Right renal pelvis (tissue), 4 donors: ENCODE measurements at regions not wholly inside any gene's neighbourhood (a gene's known extent, or its start where the extent isn't known, plus 50 kb on each side); places are given as distances from the start of the nearest gene placed in this dataset.

ENCODE experiments used
- DNase-seq, 4 donors: peaks; one replicate each; pipeline ENCODE4 v3.0.0-alpha.2; 2013; ENCODE audit warnings: low read depth in 4 of 4, low spot score in 3 of 4, missing footprints in 1 of 4

DNA sequence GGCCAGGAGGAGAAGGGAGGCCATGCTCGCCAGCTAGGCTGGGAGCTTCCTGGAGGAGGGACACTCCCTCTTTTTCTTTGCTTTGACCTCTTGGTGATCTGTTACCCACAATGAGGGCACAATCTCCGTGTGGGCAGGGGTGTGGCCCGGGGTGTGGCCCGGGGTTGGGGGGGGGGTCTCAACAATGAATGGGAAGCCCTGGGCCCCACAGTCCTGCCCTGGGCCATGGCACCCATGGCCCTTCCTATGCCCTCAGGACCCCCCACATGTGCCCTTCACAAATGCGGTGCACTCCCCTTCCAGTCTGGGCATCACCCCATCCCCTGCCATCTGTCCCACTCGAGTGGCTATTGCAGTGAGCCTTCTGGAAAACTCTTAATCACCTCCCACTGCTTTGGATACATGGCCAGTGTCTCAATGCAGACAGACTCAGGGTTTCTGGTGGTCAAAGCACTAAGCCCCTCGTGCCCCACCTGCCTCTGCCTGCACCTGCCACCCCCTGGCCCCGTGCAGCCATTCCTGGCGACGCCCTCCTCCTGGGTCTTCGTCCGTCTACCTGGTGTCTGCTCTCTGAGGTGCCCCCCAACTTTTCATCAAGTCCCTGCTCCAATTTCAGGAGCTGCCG, 611.3 kb downstream of the TBC1D22A start:
- DNase-seq = no peak

- DNase-seq = no peak
Measured at GRCh38 chr22:47372596-47373385, 610.3 kb downstream of the TBC1D22A start.

DNA sequence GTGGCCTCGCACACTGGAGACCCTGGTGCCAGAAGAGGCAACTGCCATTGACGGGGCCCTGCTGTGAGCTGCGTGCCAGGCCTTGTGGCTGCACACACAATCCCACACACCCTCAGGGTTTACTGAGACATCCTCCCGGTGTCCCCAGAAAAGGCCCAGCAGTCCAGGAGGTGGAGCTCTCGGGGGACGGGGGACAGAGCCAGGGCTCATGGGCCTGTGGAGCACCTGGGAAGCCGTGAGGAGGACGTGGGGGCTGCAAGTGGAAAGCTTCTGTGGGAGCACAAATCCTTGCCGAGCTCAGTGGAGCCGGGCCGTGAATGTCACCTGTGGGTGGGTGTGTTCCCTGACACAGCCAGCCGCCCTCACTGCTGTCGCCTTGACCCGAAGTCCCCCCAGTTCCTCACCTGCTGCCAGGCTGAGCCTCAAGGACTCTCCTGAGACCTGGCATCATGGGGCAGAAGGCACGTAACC, 609.7 kb downstream of the TBC1D22A start:
- DNase-seq = no peak

DNA sequence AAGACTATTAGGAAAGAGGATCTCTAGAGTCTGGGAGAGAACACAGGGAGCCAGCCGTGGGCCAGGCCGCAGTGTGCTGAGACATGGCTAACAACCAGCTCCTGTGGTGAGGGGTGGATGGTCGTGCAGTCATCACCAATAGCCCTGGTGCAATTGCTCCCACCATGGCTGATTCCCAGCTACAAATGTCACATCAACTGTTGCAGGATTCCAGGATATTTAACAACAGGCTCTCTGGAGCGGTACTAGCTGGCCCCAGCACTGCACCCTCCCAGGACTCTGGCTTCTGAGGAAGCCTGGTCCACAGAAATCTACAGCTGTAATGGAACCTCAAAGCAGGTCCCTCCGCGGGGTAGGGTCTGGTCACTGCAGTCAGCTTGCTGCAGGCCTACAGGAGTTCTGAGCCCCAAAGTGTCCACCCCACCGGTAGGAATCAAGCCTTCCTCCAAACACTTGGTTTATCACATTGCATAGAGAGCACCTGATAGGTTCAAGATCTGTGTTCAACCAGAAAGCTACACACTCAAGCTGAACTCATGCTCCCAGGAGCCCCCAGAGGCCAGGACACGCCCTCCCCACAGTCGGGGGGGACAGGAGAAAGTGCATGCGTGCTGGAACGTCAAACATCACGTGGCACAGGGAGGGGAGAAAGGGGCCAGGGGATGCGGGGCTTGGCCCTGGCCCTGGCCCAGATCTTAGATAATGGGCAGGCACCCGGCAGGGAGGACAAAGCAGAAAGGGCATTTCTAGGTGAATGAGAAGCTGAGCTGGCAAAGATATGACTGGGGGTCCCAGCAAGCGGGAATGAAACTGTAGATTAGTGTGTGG, 609.0 kb downstream of the TBC1D22A start:
- no peak for DNase-seq

- DNase-seq = no peak
Measured at GRCh38 chr22:47370448-47371262, 608.2 kb downstream of the TBC1D22A start.

- no peak for DNase-seq
Measured at GRCh38 chr22:47369431-47370015, 607.1 kb downstream of the TBC1D22A start.

- DNase-seq = no peak
Measured at GRCh38 chr22:47369020-47369419, 606.6 kb downstream of the TBC1D22A start.

DNA sequence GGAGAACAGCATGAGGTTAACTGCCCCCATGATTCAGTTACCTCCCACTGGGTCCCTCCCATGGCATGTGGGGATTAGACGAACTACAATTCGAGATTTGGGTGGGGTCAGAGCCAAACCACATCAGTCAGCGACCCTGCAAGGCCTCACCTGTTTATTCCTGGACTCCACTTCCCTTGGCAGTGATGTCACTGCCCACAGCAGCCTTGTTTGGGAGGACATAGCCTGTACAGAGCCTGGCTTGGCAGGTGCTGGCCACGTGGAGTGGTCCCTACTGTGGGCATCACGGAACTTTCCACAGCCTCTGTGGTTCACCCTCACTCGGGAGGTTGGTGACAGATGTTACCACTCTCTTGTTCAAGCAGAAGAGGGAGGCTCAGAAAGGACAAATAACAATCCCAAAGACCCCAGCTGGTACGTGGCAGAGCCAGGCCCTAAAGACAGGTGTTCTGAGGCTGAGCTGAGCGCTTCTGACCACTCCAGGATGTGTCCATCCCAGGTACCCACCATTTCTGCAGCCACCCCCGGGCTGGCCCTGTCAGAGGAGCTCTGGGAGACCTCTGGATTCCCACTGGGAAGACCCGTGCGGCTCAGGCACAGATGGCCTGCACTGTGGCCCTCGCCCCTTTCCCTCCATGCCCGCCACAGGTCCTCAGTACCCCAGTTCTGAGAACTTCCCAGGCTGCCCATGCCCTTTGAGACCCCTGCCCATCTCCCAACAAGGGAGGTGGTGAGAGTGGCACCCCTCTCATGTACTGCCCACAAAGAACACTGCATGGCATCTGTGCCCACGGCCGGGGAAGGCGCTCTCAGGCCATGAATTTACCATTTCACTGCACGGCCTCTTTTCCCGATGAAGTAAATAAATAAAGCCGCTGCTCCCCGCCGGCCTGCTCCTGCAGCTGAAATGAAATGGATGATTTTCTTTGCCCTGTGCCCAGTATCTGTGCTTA, 605.8 kb downstream of the TBC1D22A start:
- no peak for DNase-seq

GRCh38 chr22:47367107-47367690, 604.7 kb downstream of the TBC1D22A start:
- DNase-seq = no peak

- DNase-seq = no peak
Measured at GRCh38 chr22:47366026-47366767, 603.7 kb downstream of the TBC1D22A start.

DNA sequence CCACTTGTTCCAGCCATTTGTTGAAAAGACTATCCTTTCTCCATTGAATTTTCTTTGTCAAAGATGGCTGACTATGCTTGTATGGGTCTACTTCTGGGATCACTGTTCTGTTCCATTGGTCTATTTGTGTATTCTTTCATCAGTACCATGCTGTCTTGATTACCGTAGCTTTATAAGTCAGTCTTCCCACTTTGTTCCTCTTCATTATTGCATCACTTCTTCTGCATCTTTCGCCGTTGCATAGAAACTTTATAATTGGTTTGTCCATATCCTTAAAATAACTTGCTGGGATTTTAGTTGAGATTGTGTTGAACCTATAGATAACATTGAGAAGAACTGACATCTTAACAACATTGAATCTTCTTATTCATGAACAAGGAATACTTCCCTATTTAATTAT, 598.8 kb downstream of the TBC1D22A start:
- no peak for DNase-seq

- no peak for DNase-seq
Measured at GRCh38 chr22:47357493-47357892, 595.0 kb downstream of the TBC1D22A start.

- DNase-seq = no peak
Measured at GRCh38 chr22:47357086-47357485, 594.6 kb downstream of the TBC1D22A start.

DNA sequence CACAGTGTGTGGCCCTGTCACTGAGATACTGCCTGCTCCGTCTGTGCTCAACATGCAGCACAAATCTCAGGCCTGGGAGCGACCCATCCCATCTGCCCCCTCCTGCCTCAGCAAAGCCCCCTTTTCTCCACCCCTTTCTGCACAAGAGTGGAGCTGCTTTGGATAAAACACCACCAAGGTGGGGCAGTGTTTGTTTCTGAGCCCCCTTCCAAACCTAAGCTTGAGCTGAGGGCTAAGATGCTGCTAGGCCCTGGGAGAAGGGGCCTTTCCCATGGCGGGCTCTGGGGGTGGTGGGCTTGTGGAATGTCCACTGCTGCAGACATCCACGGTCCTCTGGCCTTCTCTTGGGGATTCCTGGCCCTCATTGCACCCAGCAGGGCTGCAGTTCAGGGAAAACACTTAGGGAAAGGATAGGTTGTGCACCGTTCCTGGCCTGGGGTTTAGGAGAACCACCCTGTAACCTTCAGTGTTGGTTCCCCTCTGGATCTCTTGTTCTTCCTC, 594.1 kb downstream of the TBC1D22A start:
- no peak for DNase-seq

GRCh38 chr22:47355776-47356510, 593.5 kb downstream of the TBC1D22A start:
- no peak for DNase-seq

- DNase-seq = no peak
Measured at GRCh38 chr22:47355388-47355725, 592.9 kb downstream of the TBC1D22A start.
